Calu3 (cell line): ENCODE measurements at regions not wholly inside any gene's neighbourhood (a gene's known extent, or its start where the extent isn't known, plus 50 kb on each side); places are given as distances from the start of the nearest gene placed in this dataset.

ENCODE experiments used
- BruUV-seq: library from RNA; stranded (reverse); fragments of 400-500 nt; replicated peaks from 2 replicates; lab custom pipeline; 2021; lab: Mats Ljungman, UMichigan
- CTCF ChIA-PET: fragments of 300-600 bp; sonication (Branson Sonifier 250); formaldehyde crosslinking; loops from one replicate; lab custom pipeline; 2022; ENCODE audit warnings: antibody characterized with exemption; lab: Charles Lee
- DNase-seq: peaks from one replicate; pipeline ENCODE4 v3.0.0; 2022
- H3K27ac Mint-ChIP-seq: one replicate; pipeline ENCODE4 v1.8.0; 2022; ENCODE audit warnings: mixed read lengths; ENCODE audit not compliant: unreplicated experiment
- H3K27me3 Mint-ChIP-seq: one replicate; pipeline ENCODE4 v1.8.0; 2022; ENCODE audit warnings: mixed read lengths; ENCODE audit not compliant: unreplicated experiment
- H3K36me3 Mint-ChIP-seq: one replicate; pipeline ENCODE4 v1.8.0; 2022; ENCODE audit warnings: mild to moderate bottlenecking, moderate library complexity, mixed read lengths; ENCODE audit not compliant: insufficient read depth, unreplicated experiment
- H3K4me1 Mint-ChIP-seq: one replicate; pipeline ENCODE4 v1.8.0; 2022; ENCODE audit warnings: mild to moderate bottlenecking, low read depth, mixed read lengths; ENCODE audit not compliant: unreplicated experiment
- H3K4me3 Mint-ChIP-seq: one replicate; pipeline ENCODE4 v1.8.0; 2022; ENCODE audit warnings: mild to moderate bottlenecking, low read depth, moderate library complexity, mixed read lengths; ENCODE audit not compliant: unreplicated experiment
- H3K9me3 Mint-ChIP-seq: one replicate; pipeline ENCODE4 v1.8.0; 2022; ENCODE audit warnings: low read depth, mixed read lengths; ENCODE audit not compliant: unreplicated experiment
- intact Hi-C: fragments of 100-400 bp; cut with micrococcal nuclease; formaldehyde crosslinking; loops from one replicate; pipeline ENCODE4 v1.10.0; 2022; ENCODE audit not compliant: unreplicated experiment
- TF ChIP-seq, protein P1 (sequence below): fragments of 200-600 bp; IDR thresholded peaks from one replicate; pipeline ENCODE4 v1.8.0; 2022; ENCODE audit warnings: antibody characterized with exemption; ENCODE audit not compliant: unreplicated experiment

DNA sequence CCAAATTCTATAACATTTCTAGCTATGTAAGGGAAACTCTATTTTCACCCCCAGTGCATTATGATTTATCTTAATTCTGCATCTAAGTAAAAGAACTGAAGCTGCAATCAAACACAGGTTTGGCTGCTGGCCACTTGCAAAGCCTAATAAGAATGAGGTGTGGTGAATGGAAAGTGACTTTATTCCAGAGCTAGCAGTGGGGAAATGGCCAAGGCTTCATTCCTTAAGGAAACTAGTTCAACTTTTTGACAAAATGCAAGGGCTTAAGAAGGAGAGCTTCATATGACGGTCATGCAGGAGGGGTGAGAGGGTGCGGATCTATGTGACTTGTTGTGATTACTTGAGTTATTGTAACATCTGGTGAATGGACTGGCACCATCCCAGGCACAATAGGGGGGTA, 1802.0 kb downstream of the SUCLG1 start:
- Mint-ChIP-seq H3K27ac (no peak overlapping the region), H3K4me1 (no peaks in the 10 kb centered on the region), H3K27me3 (no peaks in the 10 kb centered on the region), H3K36me3 (no peaks in the 10 kb centered on the region), H3K4me3 (no peak overlapping the region), H3K9me3 (peaks cover 5% of the 10 kb centered on the region)
- intact Hi-C loops = no loop called here
- DNase-seq = no peak
- TF ChIP-seq, protein P1, sequence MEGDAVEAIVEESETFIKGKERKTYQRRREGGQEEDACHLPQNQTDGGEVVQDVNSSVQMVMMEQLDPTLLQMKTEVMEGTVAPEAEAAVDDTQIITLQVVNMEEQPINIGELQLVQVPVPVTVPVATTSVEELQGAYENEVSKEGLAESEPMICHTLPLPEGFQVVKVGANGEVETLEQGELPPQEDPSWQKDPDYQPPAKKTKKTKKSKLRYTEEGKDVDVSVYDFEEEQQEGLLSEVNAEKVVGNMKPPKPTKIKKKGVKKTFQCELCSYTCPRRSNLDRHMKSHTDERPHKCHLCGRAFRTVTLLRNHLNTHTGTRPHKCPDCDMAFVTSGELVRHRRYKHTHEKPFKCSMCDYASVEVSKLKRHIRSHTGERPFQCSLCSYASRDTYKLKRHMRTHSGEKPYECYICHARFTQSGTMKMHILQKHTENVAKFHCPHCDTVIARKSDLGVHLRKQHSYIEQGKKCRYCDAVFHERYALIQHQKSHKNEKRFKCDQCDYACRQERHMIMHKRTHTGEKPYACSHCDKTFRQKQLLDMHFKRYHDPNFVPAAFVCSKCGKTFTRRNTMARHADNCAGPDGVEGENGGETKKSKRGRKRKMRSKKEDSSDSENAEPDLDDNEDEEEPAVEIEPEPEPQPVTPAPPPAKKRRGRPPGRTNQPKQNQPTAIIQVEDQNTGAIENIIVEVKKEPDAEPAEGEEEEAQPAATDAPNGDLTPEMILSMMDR = no peak
- CTCF ChIA-PET = no interaction called here
- no TSS peak for BruUV-seq

DNA sequence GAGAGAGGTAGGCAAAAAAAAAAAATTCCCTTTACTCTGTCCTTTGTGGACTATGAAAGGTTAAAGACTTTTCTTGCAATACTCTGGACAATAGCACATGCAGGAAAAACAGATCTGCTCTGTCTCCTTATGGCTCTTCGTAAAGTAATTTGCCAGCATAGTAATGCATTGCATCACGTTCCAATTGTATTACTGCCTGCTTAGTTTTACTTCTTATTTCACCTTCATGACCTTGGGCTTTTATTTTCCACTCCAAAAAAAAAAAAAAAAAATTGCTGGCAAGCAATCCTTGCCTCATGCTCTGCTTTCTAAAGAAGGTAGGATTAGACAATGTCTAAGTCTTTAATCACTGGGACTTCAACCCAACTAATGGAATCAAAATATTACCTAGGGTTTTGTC, 1802.7 kb downstream of the SUCLG1 start:
- intact Hi-C loops = no loop called here
- Mint-ChIP-seq H3K27ac (no peak overlapping the region), H3K36me3 (no peaks in the 10 kb centered on the region), H3K4me1 (no peaks in the 10 kb centered on the region), H3K9me3 (peaks cover 8% of the 10 kb centered on the region), H3K27me3 (no peaks in the 10 kb centered on the region), H3K4me3 (no peak overlapping the region)
- no TSS peak for BruUV-seq
- no peak for DNase-seq
- TF ChIP-seq, protein P1 = no peak
- CTCF ChIA-PET = no interaction called here

DNA sequence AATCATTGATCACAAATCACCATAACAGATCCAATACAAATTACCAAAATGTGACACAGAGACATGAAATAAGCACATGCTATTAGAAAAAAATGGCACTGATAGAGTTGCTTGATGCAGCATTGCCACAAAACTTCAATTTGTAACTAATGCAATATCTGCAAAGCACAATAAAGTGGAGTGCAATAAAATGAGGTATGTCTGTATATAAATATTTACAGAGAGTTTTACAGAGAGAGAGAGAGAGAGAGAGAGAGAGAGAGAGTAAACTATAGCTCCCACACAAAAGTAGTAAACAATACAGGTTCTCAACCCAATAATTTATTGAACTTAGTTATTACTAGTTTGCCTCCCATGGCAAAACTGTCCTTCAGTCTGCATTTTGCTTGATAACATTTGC, 1807.0 kb downstream of the SUCLG1 start:
- Mint-ChIP-seq H3K27me3 (no peaks in the 10 kb centered on the region), H3K4me1 (no peaks in the 10 kb centered on the region), H3K4me3 (no peak overlapping the region), H3K27ac (no peak overlapping the region), H3K9me3 (peaks cover 14% of the 10 kb centered on the region), H3K36me3 (no peaks in the 10 kb centered on the region)
- CTCF ChIA-PET = no interaction called here
- intact Hi-C loops = no loop called here
- TF ChIP-seq, protein P1 = no peak
- BruUV-seq = no TSS peak
- DNase-seq = no peak

DNA sequence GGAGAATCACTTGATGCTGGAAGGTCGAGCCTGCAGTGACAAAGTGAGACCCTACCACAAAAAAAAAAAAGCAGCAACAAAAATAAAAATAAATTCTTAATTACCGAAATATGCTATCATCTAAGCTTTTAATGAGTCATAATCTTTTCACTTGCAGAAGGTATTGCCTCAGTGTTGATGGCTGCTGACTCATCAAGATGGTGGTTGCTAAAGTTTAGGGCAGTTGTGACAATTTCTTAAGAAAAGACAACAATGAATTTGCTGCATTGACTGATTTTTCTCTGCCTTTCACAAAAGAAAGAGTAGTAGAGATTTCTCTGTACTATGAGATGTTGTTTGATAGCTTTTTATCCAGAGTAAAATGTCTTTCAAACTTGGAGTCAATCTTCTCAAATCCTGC, 1809.0 kb downstream of the SUCLG1 start:
- no peak for DNase-seq
- H3K4me1 Mint-ChIP-seq = no peaks in the 10 kb centered on the region
- H3K9me3 Mint-ChIP-seq = peaks cover 15% of the 10 kb centered on the region
- H3K36me3 Mint-ChIP-seq = no peaks in the 10 kb centered on the region
- H3K4me3 Mint-ChIP-seq = no peak overlapping the region
- BruUV-seq = no TSS peak
- no peak overlapping the region for H3K27ac Mint-ChIP-seq
- TF ChIP-seq, protein P1 = no peak
- H3K27me3 Mint-ChIP-seq = no peaks in the 10 kb centered on the region
- CTCF ChIA-PET = no interaction called here
- intact Hi-C loops = no loop called here
